GM04503 (cell line): ENCODE measurements at regions not wholly inside any gene's neighbourhood (a gene's known extent, or its start where the extent isn't known, plus 50 kb on each side); places are given as distances from the start of the nearest gene placed in this dataset.
"Not testable (repeated sequence)": the region's sequence is repeated elsewhere in the genome, so short reads cannot be mapped to it uniquely, and the experiment has no call there.

ENCODE experiments used
- DNase-seq: peaks from one replicate; pipeline ENCODE4 v3.0.0-alpha.2; 2012; ENCODE audit warnings: low read depth

DNA sequence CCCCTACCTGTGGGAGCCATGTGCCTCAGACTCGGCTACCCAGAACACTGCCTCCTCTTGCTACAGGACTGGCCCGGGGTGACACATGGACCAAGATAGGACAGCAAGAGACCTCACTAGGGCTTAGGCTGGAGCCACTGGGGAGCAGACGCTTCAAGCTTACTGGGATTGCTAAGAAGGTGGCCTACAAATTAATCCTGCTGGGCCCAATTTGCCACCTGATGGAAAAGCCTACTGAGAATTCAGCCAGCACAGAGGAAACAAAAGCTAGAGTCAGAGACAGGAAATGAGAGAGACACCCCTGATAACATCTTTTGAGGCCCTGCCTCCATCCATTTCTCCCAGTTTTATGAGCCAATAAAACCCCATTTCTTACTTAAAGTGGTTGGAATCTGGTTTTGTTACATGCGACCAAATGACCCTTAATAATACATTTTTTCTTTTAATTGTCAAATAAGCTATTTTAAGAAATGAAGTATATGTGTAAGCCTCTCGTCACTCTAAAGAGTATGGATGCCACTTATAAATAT is 282.1 kb downstream of the CXCL12 start:
- DNase-seq = no peak

DNA sequence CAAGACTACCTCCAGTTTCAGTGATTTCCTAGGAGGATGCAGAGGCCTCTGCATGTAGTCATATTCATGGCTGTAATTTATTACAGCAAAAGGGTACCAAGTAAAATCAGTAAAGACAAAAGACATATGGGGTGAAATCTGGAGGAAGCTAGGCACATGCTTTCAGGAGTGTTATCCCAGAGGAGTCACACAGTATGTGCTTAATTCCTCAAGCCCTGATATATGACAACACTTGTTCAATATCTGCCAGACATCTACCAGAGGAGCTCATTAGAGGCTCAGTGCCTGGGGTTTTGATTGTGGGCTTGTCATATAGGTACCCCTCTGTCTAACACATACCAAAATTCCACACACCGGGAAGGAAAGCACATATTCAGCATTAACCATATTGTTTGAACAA is 283.8 kb downstream of the CXCL12 start:
- DNase-seq = no peak

DNA sequence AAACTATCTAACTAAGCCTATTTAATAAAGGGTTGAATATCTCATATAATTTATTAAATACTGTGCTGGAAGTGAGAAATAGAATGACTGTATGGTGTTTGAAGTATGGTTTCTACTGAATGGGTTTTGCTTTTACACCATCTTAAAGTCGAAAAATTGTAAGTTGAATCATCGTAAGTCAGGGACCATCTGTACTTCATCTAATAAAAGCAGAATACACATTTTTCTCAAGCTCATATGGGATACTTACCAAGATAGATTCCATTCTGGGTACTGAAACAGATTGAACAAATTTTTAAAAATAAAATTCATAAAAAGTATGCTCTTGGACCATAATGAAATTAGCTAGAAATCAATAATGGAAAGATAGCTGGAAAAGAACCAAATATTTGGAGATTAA is 285.4 kb downstream of the CXCL12 start:
- no peak for DNase-seq

DNA sequence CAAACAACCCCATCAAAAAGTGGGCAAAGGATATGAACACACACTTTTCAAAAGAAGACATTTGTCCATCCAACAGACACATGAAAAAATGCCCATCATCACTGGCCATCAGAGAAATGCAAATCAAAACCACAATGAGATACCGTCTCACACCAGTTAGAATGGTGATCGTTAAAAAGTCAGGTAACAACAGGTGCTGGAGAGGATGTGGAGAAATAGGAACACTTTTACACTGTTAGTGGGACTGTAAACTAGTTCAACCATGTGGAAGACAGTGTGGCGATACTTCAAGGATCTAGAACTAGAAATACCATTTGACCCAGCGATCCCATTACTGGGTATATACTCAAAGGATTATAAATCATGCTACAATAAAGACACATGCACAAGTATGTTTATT is 288.7 kb downstream of the CXCL12 start:
- DNase-seq = not testable (repeated sequence)

DNA sequence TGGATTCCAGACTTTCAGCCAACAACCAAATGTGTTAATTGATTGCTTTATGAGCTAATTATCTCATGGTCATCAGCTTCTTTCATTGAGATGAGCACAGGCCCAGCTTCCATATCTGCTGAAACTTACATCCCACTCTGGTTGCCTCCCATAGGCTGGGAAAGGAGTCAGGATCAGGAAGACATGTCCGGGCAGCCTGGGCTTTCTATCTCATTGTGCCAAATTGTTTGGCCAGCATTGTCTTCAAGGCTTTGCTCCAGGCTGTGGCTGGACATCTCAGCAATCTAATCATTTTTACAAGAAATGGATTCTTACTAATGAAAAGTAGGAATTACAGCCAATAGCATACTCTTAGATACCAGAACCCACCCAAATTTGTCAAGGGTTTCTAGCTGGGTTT is 295.2 kb downstream of the CXCL12 start:
- no peak for DNase-seq

DNA sequence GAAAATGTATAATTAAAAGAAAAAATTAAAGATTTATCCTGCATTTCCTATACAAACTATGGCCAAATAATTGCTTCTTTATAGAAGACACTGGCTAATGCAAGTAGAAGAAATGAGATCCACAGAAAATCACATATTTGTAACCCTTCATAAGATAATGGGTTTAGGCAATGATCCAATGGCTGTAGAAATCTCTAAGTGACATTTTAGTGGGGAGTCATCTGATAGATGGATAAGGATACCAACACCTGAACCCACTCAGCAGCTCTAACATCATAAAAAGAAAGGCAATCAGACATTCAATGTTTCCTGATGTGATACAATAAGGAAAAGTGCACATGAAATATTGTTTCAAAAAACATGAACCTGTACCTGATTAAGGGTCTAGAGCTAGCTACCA is 297.5 kb downstream of the CXCL12 start:
- no peak for DNase-seq

DNA sequence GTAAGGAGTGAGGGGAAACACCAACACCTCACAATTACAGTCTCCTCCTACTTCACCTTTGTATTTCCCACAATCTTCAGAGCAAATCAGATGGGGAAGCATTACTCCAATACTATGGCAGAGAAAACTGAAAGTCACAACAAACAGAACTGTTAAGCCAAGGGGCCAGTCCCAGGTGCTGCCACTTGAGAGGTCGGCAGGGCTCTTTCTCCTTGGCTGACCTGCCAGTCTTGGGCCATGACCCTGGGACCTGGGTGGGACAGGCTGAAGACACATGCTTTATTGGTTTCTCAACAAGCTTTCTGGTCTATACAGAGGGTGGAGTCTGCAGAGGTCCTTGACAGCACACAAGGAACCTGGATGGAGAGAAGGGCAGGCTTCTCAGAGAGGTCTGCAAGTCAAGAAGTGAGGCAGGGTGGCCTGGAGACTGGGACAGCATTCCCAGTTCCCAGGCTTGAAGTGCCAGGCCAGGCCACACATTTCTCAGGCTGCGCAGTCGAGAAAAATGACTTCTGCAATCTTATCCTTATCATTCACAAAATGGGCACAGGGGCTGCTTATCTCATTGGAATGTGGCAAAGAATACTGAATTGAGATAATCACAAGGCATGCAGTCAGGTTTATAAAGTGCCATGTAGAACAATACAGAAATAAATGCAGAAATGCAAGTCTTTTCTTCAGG is 301.0 kb downstream of the CXCL12 start:
- DNase-seq = no peak

DNA sequence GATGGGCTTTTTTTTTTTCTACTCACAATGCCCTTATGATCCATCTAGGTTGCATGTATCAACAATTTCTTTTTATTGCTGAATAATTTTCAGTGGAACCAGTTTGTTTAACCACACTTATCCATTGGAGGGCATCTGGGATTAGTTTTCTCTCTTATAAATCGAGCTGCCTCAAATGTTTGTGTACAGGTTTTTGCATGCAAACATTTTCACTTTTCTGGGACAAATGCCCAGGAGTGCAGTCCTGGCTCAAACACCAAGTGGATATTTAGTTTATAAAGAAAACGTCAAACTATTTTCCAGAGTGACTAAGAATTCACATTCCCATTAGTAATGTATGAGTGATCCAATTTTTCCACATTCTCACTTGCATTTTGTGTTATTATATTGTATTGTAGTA is 313.4 kb downstream of the CXCL12 start:
- DNase-seq = peak; percentile 89

DNA sequence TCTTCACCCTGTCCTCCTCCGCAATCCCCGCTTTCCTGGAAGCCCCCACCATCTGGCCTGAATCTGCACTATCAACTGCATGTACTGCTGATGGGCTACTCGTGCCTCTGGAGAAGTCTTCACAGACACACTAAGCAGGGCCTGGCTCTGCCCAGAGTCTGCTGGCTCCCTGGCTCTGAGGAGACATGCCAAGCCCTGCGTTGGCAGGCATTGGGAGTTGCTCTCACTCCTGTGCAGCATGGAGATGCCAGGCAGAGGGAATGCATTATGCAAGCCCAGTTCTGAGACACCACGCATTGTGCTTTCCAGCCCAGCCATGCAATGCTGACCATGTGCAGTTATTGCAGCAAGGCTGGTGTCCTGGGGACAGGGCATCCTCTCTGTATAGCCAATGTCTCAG is 314.6 kb downstream of the CXCL12 start:
- DNase-seq = no peak

DNA sequence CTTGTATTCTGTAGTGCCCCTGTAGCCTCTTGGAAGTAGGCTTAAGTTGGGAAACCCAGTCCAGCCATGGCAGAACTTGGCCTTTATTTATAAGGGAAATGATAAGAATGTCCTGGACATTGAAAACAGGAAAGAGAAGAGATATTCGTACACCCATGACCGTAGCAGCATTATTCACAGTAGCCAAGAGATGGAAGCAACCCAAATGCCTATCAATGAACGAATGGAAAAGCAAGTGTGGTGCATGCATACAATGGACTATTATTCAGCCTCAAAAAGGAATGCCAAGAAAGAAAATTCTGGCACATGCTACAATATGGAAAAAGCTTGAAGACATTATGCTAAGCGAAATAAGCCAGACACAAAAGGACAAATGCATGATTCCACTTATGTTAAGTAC is 315.3 kb downstream of the CXCL12 start:
- DNase-seq = no peak

DNA sequence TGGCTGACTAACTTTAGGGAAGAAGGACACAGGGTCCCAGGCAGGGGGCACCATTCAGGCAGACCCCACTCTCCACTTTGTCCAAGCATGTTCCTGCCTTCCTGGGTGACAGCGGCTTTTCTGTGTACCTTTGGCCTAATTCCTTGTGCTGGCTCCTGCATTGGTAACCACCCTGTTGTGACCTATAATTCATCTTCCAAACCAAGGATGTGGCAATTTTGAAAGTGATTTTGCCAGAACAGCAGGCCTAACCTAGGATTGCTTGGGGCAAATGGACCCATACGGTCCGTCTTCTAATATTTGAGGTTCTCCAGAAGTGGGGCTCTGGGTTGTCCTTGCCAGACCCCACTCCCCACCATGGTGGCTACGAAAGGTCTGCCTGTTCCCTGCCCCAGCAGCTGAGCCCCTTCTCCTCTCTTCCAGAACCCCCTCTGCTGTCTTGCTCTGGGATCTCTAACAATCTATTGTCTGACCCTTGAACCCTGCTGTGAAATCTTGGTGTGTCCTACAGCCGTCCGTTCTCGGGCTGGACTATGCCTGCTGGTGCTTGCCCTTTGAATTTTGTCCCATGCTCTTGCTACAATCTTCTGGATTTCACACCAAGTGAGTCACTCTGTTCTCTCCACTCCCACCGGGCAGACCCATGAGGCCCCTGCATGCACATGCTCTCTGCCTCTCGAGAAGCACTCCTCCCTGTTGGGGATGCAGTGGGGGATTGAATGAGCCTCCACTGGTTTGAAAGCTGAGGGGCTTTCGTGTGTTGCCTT is 316.0 kb downstream of the CXCL12 start:
- no peak for DNase-seq

DNA sequence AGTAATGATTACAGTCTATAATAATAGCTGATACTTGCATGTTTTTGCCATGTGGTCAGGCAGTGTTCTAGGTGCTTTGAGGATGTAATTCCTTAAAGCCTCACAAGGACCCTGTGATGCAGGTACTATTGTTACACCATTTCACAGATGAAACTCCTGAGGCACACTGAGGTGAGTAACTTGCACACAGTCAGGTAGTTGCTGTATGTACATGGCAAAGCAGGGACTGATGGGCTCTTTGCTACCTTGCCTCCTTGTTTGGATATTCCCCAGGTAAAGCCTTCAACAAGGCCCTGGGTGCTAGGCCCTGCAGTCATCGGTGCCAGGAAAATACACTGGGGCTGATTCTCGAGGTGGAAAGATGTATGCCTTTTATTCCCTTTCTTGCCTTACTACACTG is 317.5 kb downstream of the CXCL12 start:
- DNase-seq = no peak

DNA sequence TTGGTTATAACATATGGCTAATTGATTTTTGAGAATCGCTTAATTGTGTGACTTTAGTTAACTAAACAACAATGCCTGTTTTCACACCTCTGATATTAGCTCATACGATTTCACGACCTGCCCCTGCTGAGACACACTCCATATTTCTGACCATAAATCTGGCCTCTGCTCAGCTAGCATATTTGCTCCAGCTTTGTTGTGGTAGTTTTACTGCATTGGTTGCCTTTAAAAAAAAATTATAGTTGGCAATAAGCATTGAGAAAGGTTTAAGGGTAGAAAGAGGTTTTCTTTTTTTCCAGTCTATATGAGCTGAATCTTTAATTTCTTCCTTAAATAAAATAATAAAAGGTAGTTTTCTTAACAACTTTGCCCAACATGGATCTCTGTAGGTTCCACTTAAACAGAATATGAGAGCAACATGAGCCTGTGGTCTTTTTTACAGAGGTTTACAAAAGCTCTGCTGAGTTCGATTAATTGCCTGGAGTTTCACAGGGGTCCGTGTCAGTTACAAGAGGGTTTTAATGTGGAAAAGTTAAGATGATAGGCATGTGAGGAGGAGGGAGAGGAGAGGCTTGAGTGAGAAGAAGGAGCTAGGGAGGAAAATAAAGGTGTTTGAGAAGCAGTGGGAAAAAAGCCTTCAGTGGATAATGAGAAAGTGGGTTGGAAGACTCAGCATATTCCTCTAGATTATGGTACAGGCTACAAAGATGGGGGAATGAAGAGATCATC is 318.2 kb downstream of the CXCL12 start:
- DNase-seq = no peak

DNA sequence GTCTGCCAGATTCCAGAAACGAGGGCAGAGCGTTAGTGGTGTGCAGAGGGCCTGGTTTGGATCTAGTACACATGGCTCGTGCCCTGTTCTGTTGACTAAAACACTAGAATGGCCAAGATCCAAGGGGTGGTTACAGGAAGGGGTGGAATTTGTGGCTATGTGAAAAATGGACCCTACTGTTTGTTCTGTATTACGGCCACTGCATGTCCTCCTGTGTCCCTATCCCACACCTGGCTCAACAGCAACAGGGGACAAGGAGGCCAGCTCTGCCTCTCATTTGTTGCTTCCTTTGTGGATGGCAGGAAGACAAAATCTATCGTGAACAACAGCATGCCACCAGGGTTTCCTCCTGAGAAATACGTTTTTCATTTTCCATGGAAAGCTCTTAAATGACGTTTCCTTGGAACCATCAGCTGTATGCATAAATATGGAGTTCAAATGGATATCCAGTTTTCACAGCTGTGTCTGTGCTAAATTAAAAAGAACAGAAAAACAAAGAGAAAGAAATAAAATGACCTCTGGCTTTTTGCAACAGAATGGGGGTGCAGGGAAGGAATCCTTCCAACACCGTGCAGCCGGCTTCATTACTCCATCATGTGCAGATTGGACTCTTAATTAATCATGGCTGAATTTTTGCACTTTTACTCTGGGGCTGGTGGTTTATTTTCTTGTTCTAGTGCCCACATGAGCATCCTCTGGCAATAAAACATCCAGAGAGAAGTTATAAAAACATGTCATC is 318.9 kb downstream of the CXCL12 start:
- no peak for DNase-seq

DNA sequence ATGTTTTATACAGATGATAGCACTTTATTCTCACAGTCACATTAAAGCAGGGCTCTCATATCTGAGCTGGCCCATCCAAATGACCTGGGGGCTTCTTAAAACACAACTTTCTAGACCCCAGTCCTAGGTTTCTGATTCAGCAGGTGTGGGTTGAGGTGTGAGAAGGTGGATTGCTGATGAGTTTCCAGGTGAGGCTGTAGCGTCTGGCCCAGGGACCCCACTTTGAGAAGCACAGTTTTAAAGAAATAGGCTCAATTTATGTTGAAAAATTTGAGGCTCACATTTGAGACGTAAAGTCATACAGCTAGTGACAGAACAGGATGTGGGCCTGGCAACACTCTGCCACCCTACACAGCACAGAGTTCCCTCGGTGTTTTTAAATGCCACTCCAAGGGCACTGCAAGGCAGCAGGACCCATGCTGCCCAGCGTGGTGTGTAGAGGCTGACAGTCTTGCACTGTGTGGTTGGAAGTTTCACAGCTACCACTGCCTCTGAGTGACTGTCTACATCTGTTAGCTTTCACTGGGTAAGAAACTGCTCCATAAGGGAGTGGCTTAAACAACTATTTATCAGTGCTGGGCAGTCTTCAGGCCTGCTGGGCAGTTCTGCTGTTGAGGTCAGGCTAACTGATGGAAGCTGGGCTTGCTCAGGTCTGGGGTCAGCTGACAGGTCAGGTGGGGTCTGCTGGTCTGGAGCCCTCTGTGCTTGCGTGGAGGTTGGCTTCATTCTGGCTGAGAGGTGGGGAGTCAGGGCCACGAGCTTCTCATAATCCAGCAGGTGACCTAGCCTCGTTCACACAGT is 319.7 kb downstream of the CXCL12 start:
- DNase-seq = no peak

DNA sequence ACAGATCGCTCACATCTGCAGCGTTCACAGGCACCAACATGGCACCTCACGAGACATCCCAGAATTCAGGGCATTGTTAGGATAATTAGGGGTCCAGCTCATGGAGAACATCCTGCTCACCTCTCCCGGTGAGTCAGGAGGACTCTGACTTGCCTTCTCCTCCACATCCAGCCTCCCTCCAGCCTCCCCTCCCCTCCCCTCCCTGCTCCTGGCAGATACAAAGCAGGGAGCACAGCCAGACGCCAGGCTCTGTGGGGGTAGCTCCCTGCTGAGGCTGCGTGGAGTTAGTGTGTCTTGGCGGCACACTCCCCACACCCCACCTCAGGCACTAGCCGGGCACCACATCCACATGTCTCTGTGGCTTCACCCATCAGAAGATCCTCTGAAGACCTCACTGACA is 320.6 kb downstream of the CXCL12 start:
- DNase-seq = no peak

DNA sequence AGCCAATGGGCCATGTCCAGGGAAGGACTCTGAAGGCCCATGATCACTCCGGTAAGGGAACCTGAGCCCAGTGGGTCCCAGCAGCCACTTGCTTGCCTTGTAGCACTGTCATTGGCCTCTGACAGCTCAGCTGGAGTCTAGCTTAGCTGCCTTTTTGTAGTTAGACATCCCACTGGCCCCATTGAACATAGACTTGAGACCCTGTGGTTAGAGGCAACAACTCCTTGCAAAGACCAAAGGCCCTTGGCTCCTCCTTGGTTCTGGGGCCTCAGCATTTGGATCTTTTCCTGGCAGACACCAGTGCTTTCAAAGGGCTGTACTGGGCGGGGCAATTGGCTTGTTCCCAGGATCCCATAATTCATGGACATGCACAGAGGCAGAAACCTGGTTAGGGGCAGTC is 321.2 kb downstream of the CXCL12 start:
- no peak for DNase-seq

DNA sequence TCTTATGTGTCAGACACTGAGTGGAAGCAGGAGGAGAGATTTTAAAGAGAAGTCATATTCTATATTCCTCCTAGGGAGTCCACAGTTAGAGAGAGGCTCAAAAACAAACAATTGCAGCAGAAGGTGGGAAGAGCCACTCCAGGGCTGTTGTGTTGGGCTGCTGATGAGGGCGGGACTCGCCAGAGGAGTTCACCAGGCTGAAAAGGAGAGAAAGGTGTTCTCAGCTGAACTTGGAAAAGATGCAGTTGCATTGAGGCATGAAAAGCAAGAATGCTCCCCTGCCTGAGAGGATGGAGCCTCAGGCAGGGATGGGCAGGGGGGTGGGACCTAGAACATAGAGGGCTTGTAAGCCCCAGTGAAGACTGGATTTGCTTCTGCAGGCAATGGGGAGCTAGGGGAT is 324.2 kb downstream of the CXCL12 start:
- DNase-seq = no peak

DNA sequence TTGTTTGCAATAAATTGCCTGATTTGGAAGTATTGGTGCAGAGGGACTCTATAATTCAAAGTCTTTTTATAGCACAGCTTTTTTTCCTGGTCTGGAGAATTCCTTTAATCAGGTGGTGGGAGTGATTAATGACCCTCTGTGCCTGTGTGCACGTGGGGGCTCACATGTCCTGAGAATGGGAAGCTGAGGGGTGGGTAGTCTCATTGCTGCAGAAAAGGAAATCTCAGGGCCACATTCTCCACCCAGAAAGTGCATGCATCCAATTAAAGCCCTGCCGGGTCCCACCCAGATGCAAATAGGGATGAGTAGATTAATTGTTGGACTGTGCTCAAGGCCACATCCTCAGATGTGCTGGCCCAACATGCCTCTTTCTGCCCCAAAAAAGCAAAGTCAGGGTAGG is 324.7 kb downstream of the CXCL12 start:
- DNase-seq = no peak

DNA sequence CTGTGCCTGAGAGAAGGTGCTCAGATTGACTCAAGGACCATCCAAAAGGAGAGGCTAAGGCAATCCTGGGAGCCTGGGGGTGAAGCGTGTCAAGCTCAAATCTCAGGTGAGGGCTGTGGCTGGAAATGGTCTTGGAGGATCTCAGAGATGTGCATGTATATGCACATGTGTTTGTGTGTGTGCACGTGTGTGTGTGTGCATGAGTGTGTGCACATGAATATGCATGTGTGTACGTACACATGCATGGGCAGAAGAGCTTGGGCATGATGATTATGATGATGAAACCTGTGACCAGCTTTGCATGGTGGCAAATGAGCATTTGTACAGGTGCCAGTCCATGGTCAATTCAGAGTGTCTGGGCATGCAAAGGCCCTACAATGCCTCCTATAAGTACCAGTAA is 326.6 kb downstream of the CXCL12 start:
- DNase-seq = no peak
